ENCODE measurements at regions not wholly inside any gene's neighbourhood (a gene's known extent, or its start where the extent isn't known, plus 50 kb on each side); places are given as distances from the start of the nearest gene placed in this dataset. TPM values are rescaled to one million over a fixed set of nuclear protein-coding genes. Genes with fewer than 3 reads are reported as not detected.

Small RNA genes lying in the stretch of these regions (small RNA-seq; reads per million reads assigned to genes)
- gene AL357312.1 = not detected

Measured in fibroblast of the aortic adventitia (primary cell).